ENCODE measurements at regions not wholly inside any gene's neighbourhood (a gene's known extent, or its start where the extent isn't known, plus 50 kb on each side); places are given as distances from the start of the nearest gene placed in this dataset.

DNA sequence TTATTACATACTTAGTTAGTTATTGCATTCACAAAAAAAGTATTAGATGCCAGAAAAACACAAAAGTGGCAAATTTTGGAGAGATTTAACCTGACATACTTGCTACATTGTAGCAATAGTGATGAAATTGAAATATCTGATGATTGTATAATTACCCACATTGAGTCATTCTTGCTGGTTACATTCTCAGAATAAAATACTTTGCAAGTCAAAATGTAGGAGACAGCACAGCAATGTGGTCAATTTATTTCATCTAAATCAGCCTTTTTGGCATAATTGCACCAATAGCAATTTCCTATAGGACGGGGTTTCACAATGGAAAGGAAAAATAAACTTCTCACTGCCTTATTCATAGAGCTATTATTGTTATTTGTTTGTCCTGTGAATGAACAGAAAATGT is 125.0 kb upstream of the ETV6 start:
- ChIA-PET CTCF (no interaction called here), POLR2A (interaction anchor here (0.6 kb wide), 1 partner anchor 1569 kb away, joined by 3 read pairs; no protein-coding TSS in a partner anchor)
- TF ChIP-seq, protein P1, sequence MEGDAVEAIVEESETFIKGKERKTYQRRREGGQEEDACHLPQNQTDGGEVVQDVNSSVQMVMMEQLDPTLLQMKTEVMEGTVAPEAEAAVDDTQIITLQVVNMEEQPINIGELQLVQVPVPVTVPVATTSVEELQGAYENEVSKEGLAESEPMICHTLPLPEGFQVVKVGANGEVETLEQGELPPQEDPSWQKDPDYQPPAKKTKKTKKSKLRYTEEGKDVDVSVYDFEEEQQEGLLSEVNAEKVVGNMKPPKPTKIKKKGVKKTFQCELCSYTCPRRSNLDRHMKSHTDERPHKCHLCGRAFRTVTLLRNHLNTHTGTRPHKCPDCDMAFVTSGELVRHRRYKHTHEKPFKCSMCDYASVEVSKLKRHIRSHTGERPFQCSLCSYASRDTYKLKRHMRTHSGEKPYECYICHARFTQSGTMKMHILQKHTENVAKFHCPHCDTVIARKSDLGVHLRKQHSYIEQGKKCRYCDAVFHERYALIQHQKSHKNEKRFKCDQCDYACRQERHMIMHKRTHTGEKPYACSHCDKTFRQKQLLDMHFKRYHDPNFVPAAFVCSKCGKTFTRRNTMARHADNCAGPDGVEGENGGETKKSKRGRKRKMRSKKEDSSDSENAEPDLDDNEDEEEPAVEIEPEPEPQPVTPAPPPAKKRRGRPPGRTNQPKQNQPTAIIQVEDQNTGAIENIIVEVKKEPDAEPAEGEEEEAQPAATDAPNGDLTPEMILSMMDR (IDR thresholded peaks at IDR 0.05), result no peak
- TF ChIP-seq, protein P2, sequence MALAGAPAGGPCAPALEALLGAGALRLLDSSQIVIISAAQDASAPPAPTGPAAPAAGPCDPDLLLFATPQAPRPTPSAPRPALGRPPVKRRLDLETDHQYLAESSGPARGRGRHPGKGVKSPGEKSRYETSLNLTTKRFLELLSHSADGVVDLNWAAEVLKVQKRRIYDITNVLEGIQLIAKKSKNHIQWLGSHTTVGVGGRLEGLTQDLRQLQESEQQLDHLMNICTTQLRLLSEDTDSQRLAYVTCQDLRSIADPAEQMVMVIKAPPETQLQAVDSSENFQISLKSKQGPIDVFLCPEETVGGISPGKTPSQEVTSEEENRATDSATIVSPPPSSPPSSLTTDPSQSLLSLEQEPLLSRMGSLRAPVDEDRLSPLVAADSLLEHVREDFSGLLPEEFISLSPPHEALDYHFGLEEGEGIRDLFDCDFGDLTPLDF (CRISPR knock-in tag; IDR thresholded peaks at IDR 0.05), result no peak
- no peak for TF ChIP-seq ESRRA (CRISPR knock-in tag; IDR thresholded peaks at IDR 0.05; ENCODE audit: borderline replicate concordance)
- no peaks in the 10 kb centered on the region for H3K4me1 Mint-ChIP-seq
- DNase-seq (ENCODE audit: low spot score) (no peak), ATAC-seq (no peak)
- H3K4me3 Mint-ChIP-seq, result no peak overlapping the region
- no peak overlapping the region for H3K27ac Mint-ChIP-seq
- H3K27me3 Mint-ChIP-seq (ENCODE audit: low read depth), result no peaks in the 10 kb centered on the region; the same call in 1 of the 2 replicates
- no peaks in the 10 kb centered on the region for H3K9me3 Mint-ChIP-seq
- H3K36me3 Mint-ChIP-seq, result no peaks in the 10 kb centered on the region

DNA sequence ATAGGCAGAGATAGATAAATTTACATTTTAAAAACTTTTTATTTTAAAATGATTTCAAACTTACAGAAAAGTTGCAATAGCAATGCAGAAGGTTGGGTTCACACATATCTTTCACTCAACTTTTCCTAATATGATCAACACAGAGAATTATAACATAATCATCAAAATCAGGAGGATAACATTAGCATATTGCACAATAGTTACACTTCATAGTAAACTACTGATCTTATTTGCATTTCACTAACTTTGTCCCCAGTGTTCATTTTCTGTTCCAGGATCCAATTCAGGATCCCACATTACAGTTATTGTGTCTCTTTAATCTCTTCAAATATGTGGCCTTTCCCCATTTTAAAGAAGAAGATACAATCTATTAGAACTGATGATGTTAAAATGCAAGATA is 115.4 kb upstream of the ETV6 start:
- Mint-ChIP-seq H3K27ac (no peak overlapping the region), H3K36me3 (no peaks in the 10 kb centered on the region), H3K27me3 (ENCODE audit: low read depth) (peaks cover 16% of the 10 kb centered on the region), H3K9me3 (peaks cover 6% of the 10 kb centered on the region), H3K4me3 (no peak overlapping the region), H3K4me1 (no peaks in the 10 kb centered on the region)
- ChIA-PET POLR2A (no interaction called here), CTCF (no interaction called here)
- no peak for TF ChIP-seq RORB (CRISPR knock-in tag; IDR thresholded peaks at IDR 0.05)
- no peak for TF ChIP-seq ZNF219 (CRISPR knock-in tag; IDR thresholded peaks at IDR 0.05; ENCODE audit: borderline replicate concordance)
- TF ChIP-seq, protein P3, sequence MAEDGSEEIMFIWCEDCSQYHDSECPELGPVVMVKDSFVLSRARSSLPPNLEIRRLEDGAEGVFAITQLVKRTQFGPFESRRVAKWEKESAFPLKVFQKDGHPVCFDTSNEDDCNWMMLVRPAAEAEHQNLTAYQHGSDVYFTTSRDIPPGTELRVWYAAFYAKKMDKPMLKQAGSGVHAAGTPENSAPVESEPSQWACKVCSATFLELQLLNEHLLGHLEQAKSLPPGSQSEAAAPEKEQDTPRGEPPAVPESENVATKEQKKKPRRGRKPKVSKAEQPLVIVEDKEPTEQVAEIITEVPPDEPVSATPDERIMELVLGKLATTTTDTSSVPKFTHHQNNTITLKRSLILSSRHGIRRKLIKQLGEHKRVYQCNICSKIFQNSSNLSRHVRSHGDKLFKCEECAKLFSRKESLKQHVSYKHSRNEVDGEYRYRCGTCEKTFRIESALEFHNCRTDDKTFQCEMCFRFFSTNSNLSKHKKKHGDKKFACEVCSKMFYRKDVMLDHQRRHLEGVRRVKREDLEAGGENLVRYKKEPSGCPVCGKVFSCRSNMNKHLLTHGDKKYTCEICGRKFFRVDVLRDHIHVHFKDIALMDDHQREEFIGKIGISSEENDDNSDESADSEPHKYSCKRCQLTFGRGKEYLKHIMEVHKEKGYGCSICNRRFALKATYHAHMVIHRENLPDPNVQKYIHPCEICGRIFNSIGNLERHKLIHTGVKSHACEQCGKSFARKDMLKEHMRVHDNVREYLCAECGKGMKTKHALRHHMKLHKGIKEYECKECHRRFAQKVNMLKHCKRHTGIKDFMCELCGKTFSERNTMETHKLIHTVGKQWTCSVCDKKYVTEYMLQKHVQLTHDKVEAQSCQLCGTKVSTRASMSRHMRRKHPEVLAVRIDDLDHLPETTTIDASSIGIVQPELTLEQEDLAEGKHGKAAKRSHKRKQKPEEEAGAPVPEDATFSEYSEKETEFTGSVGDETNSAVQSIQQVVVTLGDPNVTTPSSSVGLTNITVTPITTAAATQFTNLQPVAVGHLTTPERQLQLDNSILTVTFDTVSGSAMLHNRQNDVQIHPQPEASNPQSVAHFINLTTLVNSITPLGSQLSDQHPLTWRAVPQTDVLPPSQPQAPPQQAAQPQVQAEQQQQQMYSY (CRISPR knock-in tag; IDR thresholded peaks at IDR 0.05), result no peak
- TF ChIP-seq FOXK1 (CRISPR knock-in tag; IDR thresholded peaks at IDR 0.05), result no peak
- TF ChIP-seq EMX1 (CRISPR knock-in tag; IDR thresholded peaks at IDR 0.05), result no peak
- TF ChIP-seq FOXP1 (CRISPR knock-in tag; IDR thresholded peaks at IDR 0.05; ENCODE audit: borderline replicate concordance), result no peak
- TF ChIP-seq, protein P4, sequence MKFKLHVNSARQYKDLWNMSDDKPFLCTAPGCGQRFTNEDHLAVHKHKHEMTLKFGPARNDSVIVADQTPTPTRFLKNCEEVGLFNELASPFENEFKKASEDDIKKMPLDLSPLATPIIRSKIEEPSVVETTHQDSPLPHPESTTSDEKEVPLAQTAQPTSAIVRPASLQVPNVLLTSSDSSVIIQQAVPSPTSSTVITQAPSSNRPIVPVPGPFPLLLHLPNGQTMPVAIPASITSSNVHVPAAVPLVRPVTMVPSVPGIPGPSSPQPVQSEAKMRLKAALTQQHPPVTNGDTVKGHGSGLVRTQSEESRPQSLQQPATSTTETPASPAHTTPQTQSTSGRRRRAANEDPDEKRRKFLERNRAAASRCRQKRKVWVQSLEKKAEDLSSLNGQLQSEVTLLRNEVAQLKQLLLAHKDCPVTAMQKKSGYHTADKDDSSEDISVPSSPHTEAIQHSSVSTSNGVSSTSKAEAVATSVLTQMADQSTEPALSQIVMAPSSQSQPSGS (CRISPR knock-in tag; IDR thresholded peaks at IDR 0.05; ENCODE audit: borderline replicate concordance, low read depth), result no peak
- ATAC-seq (no peak), DNase-seq (ENCODE audit: low spot score) (no peak)

DNA sequence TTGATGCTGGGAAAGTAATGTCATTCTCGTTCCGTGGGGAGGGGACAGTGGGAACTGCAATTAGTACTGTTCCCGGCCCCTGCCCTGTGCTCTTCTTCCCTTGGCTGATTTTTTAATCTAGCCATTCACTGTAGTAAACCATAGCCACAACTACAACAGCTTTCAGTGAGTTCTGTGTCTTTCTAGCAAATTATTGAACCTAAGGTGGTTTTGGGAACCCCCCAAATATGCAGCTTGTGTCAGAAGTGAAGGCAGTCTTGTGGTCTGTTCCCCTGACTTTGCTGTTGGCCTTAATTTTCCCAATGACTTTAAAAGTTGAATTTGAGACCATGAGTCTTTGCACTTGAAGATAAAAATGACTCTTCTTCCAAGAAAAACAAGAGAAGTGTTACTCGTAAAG is 114.3 kb upstream of the ETV6 start:
- DNase-seq (ENCODE audit: low spot score), result no peak
- CTCF ChIA-PET, result no interaction called here
- Mint-ChIP-seq H3K4me1 (no peaks in the 10 kb centered on the region), H3K4me3 (no peak overlapping the region), H3K36me3 (no peaks in the 10 kb centered on the region), H3K27ac (no peak overlapping the region), H3K27me3 (ENCODE audit: low read depth) (peaks cover 13% of the 10 kb centered on the region), H3K9me3 (peaks cover 10% of the 10 kb centered on the region)
- no peak for ATAC-seq
- POLR2A ChIA-PET, result no interaction called here
- TF ChIP-seq SMAD3 (CRISPR knock-in tag; IDR thresholded peaks at IDR 0.05; ENCODE audit: borderline replicate concordance) (no peak), ZNF416 (CRISPR knock-in tag; IDR thresholded peaks at IDR 0.05) (no peak), ELF4 (CRISPR knock-in tag; IDR thresholded peaks at IDR 0.05; ENCODE audit: low read depth) (no peak), KAT7 (CRISPR knock-in tag; IDR thresholded peaks at IDR 0.05; ENCODE audit: borderline replicate concordance) (no peak), CREM (CRISPR knock-in tag; IDR thresholded peaks at IDR 0.05) (no peak), NR1H2 (CRISPR knock-in tag; IDR thresholded peaks at IDR 0.05) (no peak), GABPB1 (CRISPR knock-in tag; IDR thresholded peaks at IDR 0.05) (no peak)
- TF ChIP-seq, protein P5, sequence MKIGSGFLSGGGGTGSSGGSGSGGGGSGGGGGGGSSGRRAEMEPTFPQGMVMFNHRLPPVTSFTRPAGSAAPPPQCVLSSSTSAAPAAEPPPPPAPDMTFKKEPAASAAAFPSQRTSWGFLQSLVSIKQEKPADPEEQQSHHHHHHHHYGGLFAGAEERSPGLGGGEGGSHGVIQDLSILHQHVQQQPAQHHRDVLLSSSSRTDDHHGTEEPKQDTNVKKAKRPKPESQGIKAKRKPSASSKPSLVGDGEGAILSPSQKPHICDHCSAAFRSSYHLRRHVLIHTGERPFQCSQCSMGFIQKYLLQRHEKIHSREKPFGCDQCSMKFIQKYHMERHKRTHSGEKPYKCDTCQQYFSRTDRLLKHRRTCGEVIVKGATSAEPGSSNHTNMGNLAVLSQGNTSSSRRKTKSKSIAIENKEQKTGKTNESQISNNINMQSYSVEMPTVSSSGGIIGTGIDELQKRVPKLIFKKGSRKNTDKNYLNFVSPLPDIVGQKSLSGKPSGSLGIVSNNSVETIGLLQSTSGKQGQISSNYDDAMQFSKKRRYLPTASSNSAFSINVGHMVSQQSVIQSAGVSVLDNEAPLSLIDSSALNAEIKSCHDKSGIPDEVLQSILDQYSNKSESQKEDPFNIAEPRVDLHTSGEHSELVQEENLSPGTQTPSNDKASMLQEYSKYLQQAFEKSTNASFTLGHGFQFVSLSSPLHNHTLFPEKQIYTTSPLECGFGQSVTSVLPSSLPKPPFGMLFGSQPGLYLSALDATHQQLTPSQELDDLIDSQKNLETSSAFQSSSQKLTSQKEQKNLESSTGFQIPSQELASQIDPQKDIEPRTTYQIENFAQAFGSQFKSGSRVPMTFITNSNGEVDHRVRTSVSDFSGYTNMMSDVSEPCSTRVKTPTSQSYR (CRISPR knock-in tag; IDR thresholded peaks at IDR 0.05), result no peak
- TF ChIP-seq, protein P6, sequence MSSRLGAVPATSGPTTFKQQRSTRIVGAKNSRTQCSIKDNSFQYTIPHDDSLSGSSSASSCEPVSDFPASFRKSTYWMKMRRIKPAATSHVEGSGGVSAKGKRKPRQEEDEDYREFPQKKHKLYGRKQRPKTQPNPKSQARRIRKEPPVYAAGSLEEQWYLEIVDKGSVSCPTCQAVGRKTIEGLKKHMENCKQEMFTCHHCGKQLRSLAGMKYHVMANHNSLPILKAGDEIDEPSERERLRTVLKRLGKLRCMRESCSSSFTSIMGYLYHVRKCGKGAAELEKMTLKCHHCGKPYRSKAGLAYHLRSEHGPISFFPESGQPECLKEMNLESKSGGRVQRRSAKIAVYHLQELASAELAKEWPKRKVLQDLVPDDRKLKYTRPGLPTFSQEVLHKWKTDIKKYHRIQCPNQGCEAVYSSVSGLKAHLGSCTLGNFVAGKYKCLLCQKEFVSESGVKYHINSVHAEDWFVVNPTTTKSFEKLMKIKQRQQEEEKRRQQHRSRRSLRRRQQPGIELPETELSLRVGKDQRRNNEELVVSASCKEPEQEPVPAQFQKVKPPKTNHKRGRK (CRISPR knock-in tag; IDR thresholded peaks at IDR 0.05; ENCODE audit: borderline replicate concordance), result no peak
- TF ChIP-seq, protein P2 (CRISPR knock-in tag; IDR thresholded peaks at IDR 0.05), result no peak

All from WTC11 (cell line).